HFFc6 (cell line): ENCODE measurements at regions not wholly inside any gene's neighbourhood (a gene's known extent, or its start where the extent isn't known, plus 50 kb on each side); places are given as distances from the start of the nearest gene placed in this dataset.

Experiments used
- DNase-seq: peaks from one replicate; pipeline ENCODE4 v3.0.0-alpha.2; 2018
- H3K27ac Mint-ChIP-seq: 2 replicates; pipeline ENCODE4 v1.8.0; 2020; ENCODE audit warnings: mild to moderate bottlenecking, mixed read lengths
- H3K27me3 Mint-ChIP-seq: 2 replicates; pipeline ENCODE4 v1.8.0; 2021; ENCODE audit warnings: mild to moderate bottlenecking, moderate library complexity, mixed read lengths; ENCODE audit not compliant: insufficient read depth
- H3K36me3 Mint-ChIP-seq: 2 replicates; pipeline ENCODE4 v1.8.0; 2021; ENCODE audit warnings: low read depth, mixed read lengths
- H3K4me1 Mint-ChIP-seq: 2 replicates; pipeline ENCODE4 v1.8.0; 2020; ENCODE audit warnings: low read depth, mixed read lengths
- H3K4me3 Mint-ChIP-seq: 2 replicates; pipeline ENCODE4 v1.8.0; 2020; ENCODE audit warnings: mild to moderate bottlenecking, moderate library complexity, mixed read lengths
- H3K9me3 Mint-ChIP-seq: 2 replicates; pipeline ENCODE4 v1.8.0; 2020; ENCODE audit warnings: mild to moderate bottlenecking, mixed read lengths
- CTCF ChIP-seq: fragments of 200-600 bp; sonication (generic); IDR thresholded peaks from 2 replicates; pipeline ENCODE4 v1.5.0; 2021; ENCODE audit warnings: antibody characterized with exemption, mild to moderate bottlenecking

- no peak for TF ChIP-seq CTCF
- no peak for DNase-seq
- Mint-ChIP-seq H3K4me1 (no peaks in the 10 kb centered on the region), H3K9me3 (no peaks in the 10 kb centered on the region), H3K4me3 (no peak overlapping the region), H3K27me3 (no peaks in the 10 kb centered on the region; the same call in 1 of the 2 replicates), H3K27ac (no peak overlapping the region), H3K36me3 (no peaks in the 10 kb centered on the region)
Observed at GRCh38 chr9:18046068-18046467, 427.9 kb upstream of the ADAMTSL1 start.

DNA sequence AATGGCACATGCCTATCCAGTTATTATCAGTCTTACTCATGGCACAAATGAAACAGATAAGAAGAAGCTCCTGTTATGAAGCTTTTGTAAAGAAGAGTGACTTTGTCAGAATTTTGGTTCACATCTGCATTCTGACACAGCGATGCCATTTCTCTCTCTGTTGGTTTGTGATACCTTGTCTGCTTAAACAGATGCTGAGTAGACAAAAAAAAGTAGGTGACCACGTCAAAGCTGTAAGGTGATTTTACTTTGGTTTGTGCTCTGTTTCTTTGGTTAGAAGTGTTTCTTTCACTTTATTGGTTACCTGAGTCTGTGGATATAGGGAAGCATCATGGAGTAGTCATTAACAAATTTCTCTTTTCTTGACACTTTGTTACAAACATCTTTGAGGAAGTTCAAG is 422.3 kb upstream of the ADAMTSL1 start:
- Mint-ChIP-seq H3K4me3 (no peak overlapping the region), H3K9me3 (no peaks in the 10 kb centered on the region), H3K27me3 (peaks cover 1% of the 10 kb centered on the region; the same call in 1 of the 2 replicates), H3K27ac (no peak overlapping the region), H3K4me1 (peaks cover 5% of the 10 kb centered on the region; the same call in 1 of the 2 replicates), H3K36me3 (no peaks in the 10 kb centered on the region)
- DNase-seq = no peak
- TF ChIP-seq CTCF = no peak

DNA sequence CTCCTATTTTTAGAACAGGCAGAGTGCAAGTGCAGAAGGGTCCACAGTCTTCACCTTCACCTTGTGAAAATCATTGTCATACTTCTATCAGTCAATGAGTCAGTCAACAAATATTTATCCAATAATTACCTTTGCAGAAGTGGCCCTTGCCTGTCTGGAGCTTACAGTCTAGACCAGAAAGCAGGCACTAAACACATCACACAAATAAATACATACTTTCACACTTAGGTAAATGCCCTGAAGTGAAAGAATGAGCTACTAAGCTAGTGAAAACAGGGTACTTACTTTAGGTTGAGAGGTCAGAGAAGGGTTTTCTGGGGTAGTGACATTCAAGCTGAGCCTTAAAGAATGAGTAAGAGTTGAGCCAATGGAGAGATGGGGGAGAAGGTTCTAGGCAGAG is 421.9 kb upstream of the ADAMTSL1 start:
- H3K27me3 Mint-ChIP-seq = peaks cover 4% of the 10 kb centered on the region; the same call in 1 of the 2 replicates
- H3K4me1 Mint-ChIP-seq = peaks cover 5% of the 10 kb centered on the region; the same call in 1 of the 2 replicates
- H3K4me3 Mint-ChIP-seq = no peak overlapping the region
- H3K36me3 Mint-ChIP-seq = no peaks in the 10 kb centered on the region
- DNase-seq = no peak
- H3K27ac Mint-ChIP-seq = no peak overlapping the region
- TF ChIP-seq CTCF = no peak
- H3K9me3 Mint-ChIP-seq = no peaks in the 10 kb centered on the region

- DNase-seq = no peak
- Mint-ChIP-seq H3K27ac (no peak overlapping the region), H3K9me3 (no peaks in the 10 kb centered on the region), H3K4me1 (peaks cover 16% of the 10 kb centered on the region; the same call in 1 of the 2 replicates), H3K4me3 (no peak overlapping the region), H3K27me3 (peaks cover 4% of the 10 kb centered on the region; the same call in 1 of the 2 replicates), H3K36me3 (no peaks in the 10 kb centered on the region)
- no peak for TF ChIP-seq CTCF
Observed at GRCh38 chr9:18056269-18056992, 417.5 kb upstream of the ADAMTSL1 start.

- H3K27ac Mint-ChIP-seq = no peak overlapping the region
- H3K4me1 Mint-ChIP-seq = peaks cover 22% of the 10 kb centered on the region; the same call in 1 of the 2 replicates
- H3K36me3 Mint-ChIP-seq = no peaks in the 10 kb centered on the region
- no peak overlapping the region for H3K4me3 Mint-ChIP-seq
- no peak for TF ChIP-seq CTCF
- no peak for DNase-seq
- H3K27me3 Mint-ChIP-seq = peaks cover 4% of the 10 kb centered on the region; the same call in 1 of the 2 replicates
- no peaks in the 10 kb centered on the region for H3K9me3 Mint-ChIP-seq
Observed at GRCh38 chr9:18056993-18057369, 417.0 kb upstream of the ADAMTSL1 start.
